RPMI7951 (cell line): ENCODE measurements at regions not wholly inside any gene's neighbourhood (a gene's known extent, or its start where the extent isn't known, plus 50 kb on each side); places are given as distances from the start of the nearest gene placed in this dataset.
"Not testable (repeated sequence)": the region's sequence is repeated elsewhere in the genome, so short reads cannot be mapped to it uniquely, and the experiment has no call there.

ENCODE experiments used
- DNase-seq: peaks from one replicate; pipeline ENCODE4 v3.0.0-alpha.2; 2012; ENCODE audit warnings: low read depth

GRCh38 chr3:159229116-159229680, 427.3 kb downstream of the MFSD1 start:
- DNase-seq, result peak; percentile 78

GRCh38 chr3:159232966-159233365, 431.1 kb downstream of the MFSD1 start:
- peak; percentile 57 for DNase-seq

- DNase-seq, result peak; percentile 52
These were observed 431.9 kb downstream of the MFSD1 start for GRCh38 chr3:159233734-159234133.

GRCh38 chr3:159234306-159234705, 432.5 kb downstream of the MFSD1 start:
- peak; percentile 78 for DNase-seq

GRCh38 chr3:159236321-159236720, 434.5 kb downstream of the MFSD1 start:
- DNase-seq, result peak; percentile 82

- peak; percentile 51 for DNase-seq
These were observed 435.4 kb downstream of the MFSD1 start for GRCh38 chr3:159237226-159237625.

GRCh38 chr3:159238646-159239045, 436.8 kb downstream of the MFSD1 start:
- peak; percentile 61 for DNase-seq

- no peak for DNase-seq
These were observed 437.2 kb downstream of the MFSD1 start for GRCh38 chr3:159239059-159239458.

GRCh38 chr3:159244933-159245332, 443.1 kb downstream of the MFSD1 start:
- DNase-seq, result no peak

GRCh38 chr3:159245871-159246270, 444.0 kb downstream of the MFSD1 start:
- DNase-seq, result no peak

- no peak for DNase-seq
These were observed 444.5 kb downstream of the MFSD1 start for GRCh38 chr3:159246385-159246784.

GRCh38 chr3:159249472-159250174, 447.8 kb downstream of the MFSD1 start:
- DNase-seq, result no peak

GRCh38 chr3:159250961-159251360, 449.1 kb downstream of the MFSD1 start:
- no peak for DNase-seq

- peak; percentile 75 for DNase-seq
These were observed 450.4 kb downstream of the MFSD1 start for GRCh38 chr3:159252274-159252673.

- peak; percentile 78 for DNase-seq
These were observed 451.0 kb downstream of the MFSD1 start for GRCh38 chr3:159252772-159253384.

GRCh38 chr3:159253860-159254259, 452.0 kb downstream of the MFSD1 start:
- no peak for DNase-seq

- DNase-seq, result peak; percentile 56
These were observed 456.1 kb downstream of the MFSD1 start for GRCh38 chr3:159257954-159258353.

GRCh38 chr3:159258934-159259333, 457.1 kb downstream of the MFSD1 start:
- peak; percentile 36 for DNase-seq

GRCh38 chr3:159260049-159260662, 458.3 kb downstream of the MFSD1 start:
- DNase-seq, result peak; percentile 79

GRCh38 chr3:159261333-159261732, 459.5 kb downstream of the MFSD1 start:
- not testable (repeated sequence) for DNase-seq

GRCh38 chr3:159263750-159264553, 462.1 kb downstream of the MFSD1 start:
- peak; percentile 65 for DNase-seq

GRCh38 chr3:159265705-159266104, 463.9 kb downstream of the MFSD1 start:
- no peak for DNase-seq
